ENCODE measurements at regions not wholly inside any gene's neighbourhood (a gene's known extent, or its start where the extent isn't known, plus 50 kb on each side); places are given as distances from the start of the nearest gene placed in this dataset.

GRCh38 chr1:56433056-56433577 is 146.2 kb downstream of the PLPP3 start:
- TF ChIP-seq CTCF (IDR thresholded peaks at IDR 0.05; ENCODE audit: insufficient read depth, low read length) (no peak), GABPA (IDR thresholded peaks at IDR 0.05; ENCODE audit: low read depth) (no peak), REST (IDR thresholded peaks at IDR 0.05; ENCODE audit: insufficient replicate concordance, low read depth) (no peak)
